ENCODE measurements at regions not wholly inside any gene's neighbourhood (a gene's known extent, or its start where the extent isn't known, plus 50 kb on each side); places are given as distances from the start of the nearest gene placed in this dataset.

- no peak for TF ChIP-seq CTCF (IDR thresholded peaks at IDR 0.05)
- TF ChIP-seq EP300 (IDR thresholded peaks at IDR 0.05): no peak
- no peak for TF ChIP-seq POLR2A (IDR thresholded peaks at IDR 0.05)
- TF ChIP-seq POLR2AphosphoS5 (IDR thresholded peaks at IDR 0.05): no peak
Measured at GRCh38 chr2:186980117-186980442, 131.1 kb upstream of the ZSWIM2 start.

Data from suprapubic skin (tissue), 4 donors.